ENCODE measurements at regions not wholly inside any gene's neighbourhood (a gene's known extent, or its start where the extent isn't known, plus 50 kb on each side); places are given as distances from the start of the nearest gene placed in this dataset.

DNA sequence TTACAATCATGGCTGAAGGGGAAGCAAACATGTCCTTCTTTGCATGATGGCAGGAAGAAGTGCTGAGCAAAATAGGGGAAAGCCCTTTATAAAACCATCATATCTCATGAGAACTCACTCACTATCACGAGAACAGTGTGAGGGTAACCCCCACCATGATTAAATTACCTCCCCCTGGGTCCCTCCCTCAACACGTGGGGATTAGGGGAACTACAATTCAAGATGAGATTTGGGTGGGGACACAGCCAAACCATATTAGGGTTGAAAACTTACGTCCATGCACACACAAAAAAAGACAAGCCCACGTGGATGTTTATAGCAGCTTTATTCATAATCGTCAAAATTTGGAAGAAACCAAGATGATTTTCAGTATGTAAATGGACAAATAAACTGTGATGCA lies 72.3 kb downstream of the RPL22L1 start:
- H3K27me3 ChIP-seq: peaks cover 0 to 14% (median 0%) of the 10 kb centered on the region in 4 donors
- H3K9me3 ChIP-seq: no peaks in the 10 kb centered on the region
- TF ChIP-seq, protein P1, sequence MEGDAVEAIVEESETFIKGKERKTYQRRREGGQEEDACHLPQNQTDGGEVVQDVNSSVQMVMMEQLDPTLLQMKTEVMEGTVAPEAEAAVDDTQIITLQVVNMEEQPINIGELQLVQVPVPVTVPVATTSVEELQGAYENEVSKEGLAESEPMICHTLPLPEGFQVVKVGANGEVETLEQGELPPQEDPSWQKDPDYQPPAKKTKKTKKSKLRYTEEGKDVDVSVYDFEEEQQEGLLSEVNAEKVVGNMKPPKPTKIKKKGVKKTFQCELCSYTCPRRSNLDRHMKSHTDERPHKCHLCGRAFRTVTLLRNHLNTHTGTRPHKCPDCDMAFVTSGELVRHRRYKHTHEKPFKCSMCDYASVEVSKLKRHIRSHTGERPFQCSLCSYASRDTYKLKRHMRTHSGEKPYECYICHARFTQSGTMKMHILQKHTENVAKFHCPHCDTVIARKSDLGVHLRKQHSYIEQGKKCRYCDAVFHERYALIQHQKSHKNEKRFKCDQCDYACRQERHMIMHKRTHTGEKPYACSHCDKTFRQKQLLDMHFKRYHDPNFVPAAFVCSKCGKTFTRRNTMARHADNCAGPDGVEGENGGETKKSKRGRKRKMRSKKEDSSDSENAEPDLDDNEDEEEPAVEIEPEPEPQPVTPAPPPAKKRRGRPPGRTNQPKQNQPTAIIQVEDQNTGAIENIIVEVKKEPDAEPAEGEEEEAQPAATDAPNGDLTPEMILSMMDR (IDR thresholded peaks at IDR 0.05): no peak
- TF ChIP-seq POLR2A (IDR thresholded peaks at IDR 0.05): no peak
- no peaks in the 10 kb centered on the region for H3K4me1 ChIP-seq
- H3K36me3 ChIP-seq: no peaks in the 10 kb centered on the region
- no peak for DNase-seq
- 65 to 74% methylated on average over 5 of the region's 5 CpGs for WGBS, 2 donors
- no peak overlapping the region for H3K4me3 ChIP-seq
- intact Hi-C loops (cut with DNase I): no loop called here
- no peak overlapping the region for H3K27ac ChIP-seq

DNA sequence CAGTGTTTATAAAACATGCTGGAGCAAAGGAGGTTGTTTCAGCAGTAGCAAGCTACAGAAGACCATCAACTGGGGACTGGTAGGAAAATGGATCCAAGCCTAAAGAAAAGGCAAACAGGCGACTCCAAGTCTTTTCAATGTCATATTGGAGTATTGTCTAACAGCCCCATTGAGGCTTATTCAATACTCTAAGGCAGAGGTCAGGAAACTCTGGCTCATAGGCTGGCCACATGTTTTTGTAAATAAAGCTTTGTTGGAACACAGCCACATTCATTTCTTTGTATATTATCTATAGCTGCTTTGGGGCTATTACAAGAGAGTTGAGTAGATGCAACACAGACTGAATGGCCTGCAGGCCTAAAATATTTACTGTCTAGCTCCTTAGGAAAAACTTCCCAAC lies 77.5 kb downstream of the RPL22L1 start:
- Histone ChIP-seq H3K36me3 (no peaks in the 10 kb centered on the region), H3K27me3 (no peaks in the 10 kb centered on the region), H3K9me3 (no peaks in the 10 kb centered on the region), H3K27ac (no peak overlapping the region), H3K4me1 (no peaks in the 10 kb centered on the region), H3K4me3 (no peak overlapping the region)
- 67 to 90% methylated on average over 1 of the region's 1 CpG for WGBS, 2 donors
- no peak for TF ChIP-seq POLR2A (IDR thresholded peaks at IDR 0.05)
- TF ChIP-seq, protein P1 (IDR thresholded peaks at IDR 0.05): no peak
- no peak for DNase-seq
- intact Hi-C loops (cut with DNase I): no loop called here

DNA sequence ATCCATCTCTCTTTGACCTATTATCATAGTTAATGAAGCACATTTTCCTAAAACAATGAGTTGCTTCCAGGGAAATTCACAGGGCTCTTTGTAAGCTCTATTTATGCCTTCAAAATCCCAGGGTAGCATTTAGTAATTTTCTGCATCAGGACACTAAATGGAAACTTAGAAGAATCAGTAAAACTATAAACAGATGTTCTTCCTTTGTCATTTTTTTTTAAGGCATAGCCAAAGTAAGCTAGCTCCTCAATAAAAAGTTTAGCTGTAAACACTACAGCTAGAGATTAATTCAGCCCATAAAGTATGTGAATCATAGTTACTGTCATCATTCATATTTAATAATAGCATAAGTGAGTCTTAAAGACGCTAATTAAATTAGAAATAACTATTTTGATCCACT lies 79.3 kb downstream of the RPL22L1 start:
- 38 to 68% methylated on average over 1 of the region's 1 CpG for WGBS, 2 donors
- TF ChIP-seq, protein P1 (IDR thresholded peaks at IDR 0.05): no peak
- no peak for TF ChIP-seq POLR2A (IDR thresholded peaks at IDR 0.05)
- Histone ChIP-seq H3K27ac (no peak overlapping the region), H3K36me3 (no peaks in the 10 kb centered on the region), H3K9me3 (no peaks in the 10 kb centered on the region), H3K4me3 (no peak overlapping the region), H3K4me1 (no peaks in the 10 kb centered on the region), H3K27me3 (no peaks in the 10 kb centered on the region)
- intact Hi-C loops (cut with DNase I): no loop called here
- DNase-seq: no peak

DNA sequence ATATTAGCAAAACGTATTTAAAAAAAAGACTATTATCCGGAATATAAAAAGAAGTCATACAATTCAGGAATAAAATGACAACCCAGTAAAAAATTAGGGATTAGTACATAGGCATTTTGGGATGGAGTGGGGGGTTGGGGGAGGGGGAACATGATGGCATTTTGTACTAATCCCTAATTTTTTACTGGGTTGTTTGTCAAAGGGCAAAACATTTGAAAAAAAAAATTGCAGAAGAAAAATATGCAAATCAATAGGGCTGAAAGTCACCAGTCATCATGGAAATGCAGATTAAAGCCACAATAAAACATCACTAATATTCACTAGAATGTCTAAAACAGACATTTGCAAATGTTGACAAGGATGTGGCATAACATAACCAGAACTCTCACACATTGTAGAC lies 82.5 kb downstream of the RPL22L1 start:
- H3K9me3 ChIP-seq: no peaks in the 10 kb centered on the region
- peaks cover 0 to 6% (median 0%) of the 10 kb centered on the region in 4 donors for H3K27me3 ChIP-seq
- WGBS, 2 donors: 83 to 89% methylated on average over 2 of the region's 2 CpGs
- no peaks in the 10 kb centered on the region for H3K4me1 ChIP-seq
- intact Hi-C loops (cut with DNase I): no loop called here
- no peak for DNase-seq
- no peaks in the 10 kb centered on the region for H3K36me3 ChIP-seq
- H3K4me3 ChIP-seq: no peak overlapping the region
- no peak for TF ChIP-seq POLR2A (IDR thresholded peaks at IDR 0.05)
- TF ChIP-seq, protein P1 (IDR thresholded peaks at IDR 0.05): no peak
- H3K27ac ChIP-seq: no peak overlapping the region

DNA sequence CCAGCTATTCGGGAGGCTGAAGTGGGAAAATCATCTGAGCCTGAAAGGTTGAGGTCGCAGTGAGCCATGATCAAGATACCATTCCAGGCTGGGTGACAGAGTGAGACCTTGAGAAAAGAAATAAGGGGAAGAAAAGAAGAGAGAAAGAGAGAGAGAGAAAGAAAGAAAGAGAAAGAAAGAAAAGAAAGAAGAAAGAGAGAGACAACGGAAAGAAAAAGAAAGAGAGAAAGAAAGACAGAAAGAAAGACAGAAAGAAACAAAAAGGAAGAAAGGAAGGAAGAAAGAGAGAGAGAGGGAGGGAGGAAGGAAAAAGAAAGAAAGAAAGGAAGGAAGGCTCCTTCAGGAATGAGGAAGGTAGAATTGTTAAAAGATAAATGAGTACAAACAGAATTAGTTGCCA lies 84.5 kb downstream of the RPL22L1 start:
- Histone ChIP-seq H3K9me3 (no peaks in the 10 kb centered on the region), H3K36me3 (no peaks in the 10 kb centered on the region), H3K27me3 (peaks cover 0 to 6% (median 0%) of the 10 kb centered on the region in 4 donors), H3K4me3 (no peak overlapping the region), H3K4me1 (no peaks in the 10 kb centered on the region), H3K27ac (no peak overlapping the region)
- no peak for DNase-seq
- WGBS, 2 donors: 82 to 85% methylated on average over 3 of the region's 3 CpGs
- TF ChIP-seq, protein P1 (IDR thresholded peaks at IDR 0.05): no peak
- no peak for TF ChIP-seq POLR2A (IDR thresholded peaks at IDR 0.05)
- intact Hi-C loops (cut with DNase I): no loop called here

Data from esophagus squamous epithelium (tissue), 5 donors.